ENCODE measurements at regions not wholly inside any gene's neighbourhood (a gene's known extent, or its start where the extent isn't known, plus 50 kb on each side); places are given as distances from the start of the nearest gene placed in this dataset.
"Not testable (repeated sequence)": the region's sequence is repeated elsewhere in the genome, so short reads cannot be mapped to it uniquely, and the experiment has no call there.

DNA sequence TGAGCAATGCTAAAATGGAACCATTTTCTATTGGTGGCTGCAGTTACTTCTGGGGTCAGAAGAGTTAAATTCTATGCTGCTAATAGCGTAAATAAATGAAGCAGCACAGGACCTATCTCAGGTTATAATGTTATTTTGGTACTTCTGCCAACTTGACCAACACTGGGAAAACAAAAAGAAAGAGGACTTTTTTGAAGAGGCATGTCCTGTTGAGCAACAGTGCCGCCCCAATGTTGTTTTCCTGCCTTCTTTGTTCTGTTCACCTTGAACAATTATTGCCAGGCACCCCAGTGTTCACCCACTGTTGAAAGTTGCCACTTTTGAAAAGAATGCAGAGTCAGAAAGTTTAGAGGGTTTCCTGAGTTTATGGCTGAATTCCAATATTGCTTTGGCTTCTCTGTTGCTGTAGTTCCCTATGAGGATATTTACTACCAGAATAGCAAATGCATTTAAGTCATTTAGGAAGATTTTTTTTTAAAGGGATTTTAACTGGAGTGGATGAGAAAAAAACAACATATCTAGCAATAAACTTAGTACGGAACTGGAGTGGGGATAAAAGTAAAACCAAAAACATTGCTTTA lies 679.0 kb upstream of the DPPA4 start:
- DNase-seq = no peak

DNA sequence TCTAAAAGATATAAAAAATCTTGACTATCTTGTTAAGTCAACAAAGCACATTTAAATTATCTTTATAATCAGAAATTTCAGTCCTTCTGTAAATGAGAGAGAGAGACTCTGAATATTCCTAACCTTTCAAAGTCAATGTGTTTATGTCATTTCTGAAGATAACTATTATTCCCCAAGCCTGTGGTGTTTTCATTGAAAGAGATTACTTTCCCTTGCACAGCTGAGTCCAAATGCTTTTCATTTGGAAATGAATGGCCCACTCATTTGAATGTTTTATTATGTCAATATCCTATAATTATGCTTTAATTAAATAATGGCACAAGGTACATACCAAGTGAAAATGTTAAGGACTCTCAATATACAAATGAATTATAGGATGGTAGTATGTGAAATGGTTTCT lies 680.0 kb upstream of the DPPA4 start:
- DNase-seq = no peak

DNA sequence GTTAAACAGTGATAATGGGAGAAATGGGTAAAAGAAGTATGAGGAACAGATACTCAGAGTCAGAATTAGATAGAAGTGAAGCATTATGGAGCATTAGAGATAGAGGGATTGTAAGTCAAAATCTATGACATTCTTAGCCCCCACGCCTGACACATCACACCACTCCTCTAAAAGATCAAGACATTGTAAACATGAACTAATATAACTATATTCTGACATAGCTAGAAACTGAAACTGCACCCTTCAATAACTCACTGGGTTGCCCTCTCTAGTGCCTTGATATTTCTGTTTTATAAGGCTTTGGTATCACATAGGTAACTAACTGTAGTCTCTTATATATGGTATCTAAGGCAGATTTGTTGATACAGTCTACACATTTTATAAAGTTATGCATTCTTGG lies 684.3 kb upstream of the DPPA4 start:
- no peak for DNase-seq

DNA sequence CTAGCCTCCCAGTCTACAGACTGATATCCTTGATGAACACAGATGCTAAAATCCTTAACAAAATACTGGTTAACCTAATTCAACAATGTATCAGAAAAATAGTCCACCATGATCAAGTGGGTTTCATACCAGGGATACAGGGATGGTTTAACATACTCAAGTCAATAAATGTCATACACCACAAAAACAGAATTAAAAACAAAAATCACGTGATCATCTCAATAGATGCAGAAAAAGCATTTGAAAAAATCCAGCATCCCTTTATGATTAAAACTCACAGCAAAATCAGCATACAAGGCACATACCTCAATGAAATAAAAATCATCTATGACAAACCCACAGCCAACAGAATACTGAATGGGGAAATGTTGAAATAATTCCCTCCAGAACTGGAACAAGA lies 685.7 kb upstream of the DPPA4 start:
- not testable (repeated sequence) for DNase-seq

GRCh38 chr3:110026421-110026820 lies 689.1 kb upstream of the DPPA4 start:
- DNase-seq = no peak

DNA sequence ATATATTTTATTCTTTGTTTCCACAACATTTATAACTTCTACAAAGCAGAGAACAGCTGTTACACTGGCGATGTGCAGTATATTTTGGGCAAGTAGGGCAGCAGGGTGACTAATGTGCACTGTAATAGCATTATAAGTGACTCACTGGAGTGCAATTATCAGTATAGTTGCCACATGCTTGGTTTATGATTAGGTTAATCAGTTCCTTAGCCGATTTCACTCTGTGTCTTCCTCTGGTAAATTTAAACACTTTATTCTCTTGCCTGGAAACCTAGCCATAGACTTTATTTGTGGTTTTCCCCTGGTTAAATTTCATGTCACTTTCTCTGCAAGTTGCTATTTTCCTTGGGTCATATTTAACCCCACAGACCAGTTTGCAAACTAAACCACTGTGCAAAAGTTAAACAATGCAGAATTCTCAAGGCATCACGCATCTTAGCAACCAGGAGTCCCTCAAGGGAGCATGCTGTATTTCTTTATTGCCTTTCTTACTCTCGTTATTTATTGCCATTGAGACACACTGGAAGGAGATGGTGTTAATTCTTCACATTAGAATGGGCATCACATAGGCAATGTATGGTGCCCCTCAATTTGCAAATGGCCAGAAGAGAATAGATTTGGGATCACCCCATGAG lies 690.2 kb upstream of the DPPA4 start:
- DNase-seq = no peak

GRCh38 chr3:110031975-110032374 lies 694.6 kb upstream of the DPPA4 start:
- no peak for DNase-seq

GRCh38 chr3:110059431-110059830 lies 722.1 kb upstream of the DPPA4 start:
- no peak for DNase-seq

DNA sequence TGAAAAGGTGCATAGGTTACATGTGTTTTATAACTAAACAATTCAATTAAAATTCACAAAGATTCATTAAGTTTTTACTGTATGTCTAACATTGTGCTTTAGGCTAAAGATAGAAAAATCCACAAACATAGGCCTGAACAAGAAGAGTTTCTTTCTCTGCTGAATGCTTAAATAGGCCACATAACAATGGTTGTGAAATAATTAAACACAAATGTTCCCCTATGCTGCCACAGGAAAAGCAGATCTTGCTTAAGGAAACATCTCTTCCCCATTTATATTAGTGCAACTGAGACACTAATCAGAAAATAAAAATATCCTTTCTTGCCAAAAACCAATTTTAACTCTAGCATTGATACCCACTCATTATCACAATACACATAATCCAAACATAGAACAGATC lies 725.4 kb upstream of the DPPA4 start:
- no peak for DNase-seq

- no peak for DNase-seq
Observed at GRCh38 chr3:110063178-110063577, 725.8 kb upstream of the DPPA4 start.

- no peak for DNase-seq
Observed at GRCh38 chr3:110066206-110066605, 728.9 kb upstream of the DPPA4 start.

DNA sequence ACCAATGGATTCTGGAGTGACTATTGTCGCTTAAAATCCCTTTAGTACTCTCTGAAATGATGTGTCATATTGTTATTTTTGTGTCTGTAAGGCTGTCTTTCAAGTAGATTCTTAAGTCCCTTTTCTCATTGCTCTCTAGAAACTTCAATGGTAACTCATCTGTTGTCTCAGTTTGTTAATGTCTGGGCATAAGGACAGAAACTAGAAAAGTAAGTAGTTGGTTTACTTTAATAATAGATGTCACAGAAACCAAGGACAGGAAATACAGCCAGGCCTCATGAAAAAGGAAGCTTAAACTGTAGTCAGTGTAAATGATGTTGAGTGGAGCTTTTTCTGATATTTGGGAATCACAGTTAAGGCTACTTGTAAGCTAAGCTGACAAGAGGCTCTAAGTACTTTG lies 730.2 kb upstream of the DPPA4 start:
- no peak for DNase-seq

- no peak for DNase-seq
Observed at GRCh38 chr3:110069761-110070160, 732.4 kb upstream of the DPPA4 start.

DNA sequence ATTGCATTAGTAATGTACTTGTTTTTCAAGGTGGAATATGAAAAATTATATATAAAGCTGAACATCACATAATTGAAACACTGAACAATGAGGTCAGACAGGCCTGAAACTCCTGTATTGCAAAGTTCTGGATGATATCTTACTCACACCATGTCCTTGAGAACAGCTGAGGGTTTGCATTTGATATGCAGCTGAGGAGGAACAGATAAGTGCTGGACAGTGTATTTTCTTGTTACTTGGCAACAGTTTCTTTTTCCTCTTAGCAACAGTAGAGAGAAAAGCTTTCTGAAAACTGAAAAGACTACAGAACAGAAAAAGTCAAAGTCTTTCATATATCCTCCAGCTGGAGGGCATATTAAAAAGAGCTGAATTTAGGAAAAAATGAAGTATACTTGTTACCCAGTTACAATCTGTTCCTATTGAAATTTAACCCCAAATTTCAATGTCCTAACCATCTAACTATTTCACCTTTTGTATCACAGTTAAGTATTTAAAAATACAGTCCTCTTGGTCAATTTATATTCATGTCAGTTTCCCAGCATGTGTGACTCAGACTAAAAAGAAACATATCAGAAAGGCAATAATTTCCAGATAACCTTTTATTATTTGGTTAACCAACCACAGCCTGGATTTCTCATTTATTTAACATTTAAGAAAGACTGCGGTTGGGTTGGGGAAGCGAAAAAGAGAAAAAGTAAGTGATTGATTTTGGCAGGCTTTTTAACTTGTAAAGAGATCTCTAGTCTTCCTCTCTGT lies 733.0 kb upstream of the DPPA4 start:
- DNase-seq = no peak

GRCh38 chr3:110074095-110074494 lies 736.7 kb upstream of the DPPA4 start:
- DNase-seq = no peak

GRCh38 chr3:110077093-110077492 lies 739.7 kb upstream of the DPPA4 start:
- DNase-seq = no peak

GRCh38 chr3:110093411-110093810 lies 756.1 kb upstream of the DPPA4 start:
- no peak for DNase-seq

DNA sequence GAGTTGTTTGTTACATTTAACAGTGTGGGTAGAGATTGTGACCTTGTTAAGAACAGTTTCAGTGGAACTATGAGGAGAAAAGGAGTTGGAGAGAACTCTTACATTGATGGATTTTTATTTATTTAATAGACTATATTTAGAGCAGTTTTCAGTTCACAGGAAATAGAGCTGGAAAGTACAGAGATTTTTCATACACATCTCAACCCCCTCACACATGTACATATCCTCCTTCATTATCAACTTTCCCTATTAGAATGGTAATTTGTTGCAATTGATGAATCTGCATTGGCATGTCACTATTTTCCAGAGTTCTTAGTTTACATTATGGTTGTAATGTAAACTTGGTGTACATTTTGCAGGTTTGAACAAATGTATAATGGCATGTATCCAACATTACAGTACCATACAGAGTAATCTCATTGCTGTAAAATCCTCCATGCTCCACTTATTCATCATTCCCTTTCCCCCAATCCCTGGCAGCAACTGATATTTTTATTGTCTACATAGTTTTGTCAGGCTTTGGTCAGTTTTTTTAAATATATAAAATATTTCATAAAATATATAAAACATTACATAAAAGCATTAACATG lies 756.6 kb upstream of the DPPA4 start:
- no peak for DNase-seq

DNA sequence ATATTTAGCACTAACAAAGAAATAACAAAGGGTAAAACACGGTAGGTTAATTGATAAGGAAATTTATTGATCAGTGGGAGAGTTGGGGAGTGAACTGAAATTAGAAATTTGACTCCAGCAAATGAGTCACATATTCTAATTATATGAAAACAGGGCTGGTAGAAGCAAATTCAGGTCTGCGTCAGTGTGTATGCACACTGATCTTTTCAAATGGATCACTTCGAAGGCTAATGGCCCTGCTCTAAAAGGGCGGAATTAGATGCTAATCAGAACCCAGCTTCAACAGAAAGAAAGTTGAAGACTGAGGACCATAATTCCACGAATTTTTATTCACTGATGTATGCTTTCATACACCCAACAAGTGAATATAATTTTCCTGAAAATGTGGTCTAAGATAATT lies 762.4 kb upstream of the DPPA4 start:
- no peak for DNase-seq

DNA sequence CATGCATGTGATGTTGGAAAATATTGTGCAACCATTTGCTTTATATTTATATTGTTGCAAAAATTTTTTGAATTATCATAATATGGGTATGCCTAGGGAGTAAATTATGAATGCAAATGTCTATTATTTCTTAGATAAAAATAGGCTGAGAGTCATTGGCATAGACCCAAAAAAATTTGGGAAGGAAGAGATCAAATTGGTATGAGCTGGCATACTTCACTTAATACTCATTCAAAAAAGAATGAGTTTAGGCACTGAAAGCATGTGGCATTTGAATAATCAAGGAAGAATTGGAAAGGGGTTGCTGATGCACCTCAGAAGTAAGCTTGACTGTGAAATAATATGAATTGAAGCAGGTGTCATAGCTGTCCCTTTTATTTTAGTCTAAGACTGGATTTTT lies 764.0 kb upstream of the DPPA4 start:
- no peak for DNase-seq

- DNase-seq = no peak
Observed at GRCh38 chr3:110106805-110107204, 769.5 kb upstream of the DPPA4 start.

- no peak for DNase-seq
Observed at GRCh38 chr3:110123946-110124345, 786.6 kb upstream of the DPPA4 start.

DNA sequence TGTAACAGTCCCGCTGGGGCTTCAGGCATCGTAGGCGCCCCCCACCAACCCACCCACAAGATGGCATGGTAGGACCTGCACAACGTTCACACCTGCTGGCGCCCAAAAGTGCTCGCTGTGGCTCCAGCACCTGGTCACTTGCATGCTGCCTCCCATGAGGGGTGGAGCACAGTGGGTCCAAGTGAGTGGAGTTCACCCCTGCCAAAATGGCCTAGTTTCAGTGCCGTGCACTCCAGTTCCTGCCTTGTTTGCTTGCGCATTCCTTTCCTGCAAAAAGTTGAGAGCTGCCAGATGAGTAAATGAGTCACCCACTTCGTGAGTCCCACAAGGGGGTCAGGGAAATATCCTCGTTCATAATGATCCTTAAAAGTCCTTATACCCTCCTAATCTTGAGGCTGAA lies 788.7 kb upstream of the DPPA4 start:
- DNase-seq = no peak

DNA sequence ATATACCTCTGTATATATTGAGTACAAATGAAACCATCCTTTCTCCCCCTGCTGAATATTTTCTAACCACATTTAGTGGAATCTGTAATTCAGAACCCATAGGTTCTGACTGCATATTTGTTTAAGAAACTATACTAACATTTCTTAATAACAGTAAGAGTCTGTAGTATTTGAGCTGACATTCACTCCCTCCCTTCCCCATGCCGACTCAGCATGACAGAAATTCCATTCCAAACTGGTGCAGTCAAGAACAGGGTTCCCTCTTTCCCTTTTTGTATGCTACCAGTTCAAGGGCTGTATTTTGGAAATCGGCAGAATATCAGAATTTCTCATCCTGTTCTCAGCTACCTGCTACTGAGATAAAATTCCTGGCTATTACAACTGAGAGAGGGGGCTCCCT lies 796.6 kb upstream of the DPPA4 start:
- DNase-seq = no peak
